HUDEP-2 (cell line): ENCODE measurements at regions not wholly inside any gene's neighbourhood (a gene's known extent, or its start where the extent isn't known, plus 50 kb on each side); places are given as distances from the start of the nearest gene placed in this dataset.

Experiments
- DNase-seq, 76 experiments: peaks; one replicate each; lab custom pipeline; 2025; ENCODE audit not compliant: unreplicated experiment in 76 of 76; lab: John Stamatoyannopoulos, UW

GRCh38 chr18:45255197-45255890 lies 359.9 kb upstream of the SLC14A2 start:
- no peak for DNase-seq

DNA sequence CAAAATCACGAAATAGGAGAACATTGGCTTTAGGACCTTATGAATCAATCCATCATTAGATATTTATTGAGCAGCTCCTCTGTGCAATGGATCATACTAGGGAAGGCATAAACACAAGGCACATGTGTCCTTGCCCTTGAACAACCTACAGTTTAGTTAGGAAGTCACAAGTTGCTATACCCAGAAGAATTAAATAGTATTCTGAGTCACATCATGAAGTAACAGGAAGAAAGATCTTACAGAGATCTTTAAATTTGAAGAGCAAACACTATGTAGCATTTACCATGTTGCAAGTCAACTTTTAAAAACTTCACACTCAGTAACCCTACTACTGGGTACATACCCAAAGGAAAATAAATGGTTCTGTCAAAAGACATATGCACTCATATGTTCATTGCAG lies 355.2 kb upstream of the SLC14A2 start:
- no peak for DNase-seq

DNA sequence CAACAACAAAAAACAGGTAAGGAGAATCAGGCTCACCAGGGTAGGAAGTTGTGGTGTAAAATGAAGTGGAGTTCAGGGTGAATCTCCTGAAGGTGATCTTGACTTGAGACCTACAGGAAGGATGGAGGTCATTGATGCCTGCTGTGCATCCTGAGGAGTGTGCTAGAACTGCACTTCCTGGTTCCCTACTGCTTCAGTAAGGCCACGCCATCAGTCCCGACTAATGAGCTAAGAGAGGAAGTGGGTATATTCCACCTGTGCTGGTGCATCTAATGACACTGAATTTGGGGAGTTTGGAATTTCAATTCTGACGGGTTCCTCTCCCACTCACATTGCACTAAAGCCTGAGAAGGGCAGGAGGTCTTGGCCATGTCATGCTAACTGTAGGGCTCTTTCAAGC lies 349.3 kb upstream of the SLC14A2 start:
- DNase-seq: no peak

GRCh38 chr18:45267622-45268021 lies 347.7 kb upstream of the SLC14A2 start:
- DNase-seq: no peak

DNA sequence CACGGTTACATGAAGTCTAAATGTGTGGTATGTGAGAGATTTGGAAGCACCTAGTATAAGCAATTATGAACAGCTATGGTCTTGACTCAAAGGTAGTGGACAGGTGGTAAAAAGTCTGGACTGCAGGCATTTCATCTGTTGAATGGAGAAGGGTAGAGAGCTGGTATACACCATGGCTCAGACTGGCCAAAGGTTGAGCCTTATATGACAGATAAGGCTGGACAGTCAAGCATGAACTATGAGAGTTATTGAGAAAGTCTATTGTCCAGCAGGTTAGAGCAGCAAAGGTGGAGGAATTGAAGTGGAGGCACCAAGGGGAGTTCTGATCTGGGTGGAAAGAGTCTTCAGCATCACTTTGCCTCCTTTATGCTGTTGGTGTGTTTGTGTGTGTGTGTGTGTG lies 346.7 kb upstream of the SLC14A2 start:
- no peak for DNase-seq

- no peak for DNase-seq
Measured at GRCh38 chr18:45270289-45270771, 344.9 kb upstream of the SLC14A2 start.

GRCh38 chr18:45274026-45274425 lies 341.2 kb upstream of the SLC14A2 start:
- no peak for DNase-seq

DNA sequence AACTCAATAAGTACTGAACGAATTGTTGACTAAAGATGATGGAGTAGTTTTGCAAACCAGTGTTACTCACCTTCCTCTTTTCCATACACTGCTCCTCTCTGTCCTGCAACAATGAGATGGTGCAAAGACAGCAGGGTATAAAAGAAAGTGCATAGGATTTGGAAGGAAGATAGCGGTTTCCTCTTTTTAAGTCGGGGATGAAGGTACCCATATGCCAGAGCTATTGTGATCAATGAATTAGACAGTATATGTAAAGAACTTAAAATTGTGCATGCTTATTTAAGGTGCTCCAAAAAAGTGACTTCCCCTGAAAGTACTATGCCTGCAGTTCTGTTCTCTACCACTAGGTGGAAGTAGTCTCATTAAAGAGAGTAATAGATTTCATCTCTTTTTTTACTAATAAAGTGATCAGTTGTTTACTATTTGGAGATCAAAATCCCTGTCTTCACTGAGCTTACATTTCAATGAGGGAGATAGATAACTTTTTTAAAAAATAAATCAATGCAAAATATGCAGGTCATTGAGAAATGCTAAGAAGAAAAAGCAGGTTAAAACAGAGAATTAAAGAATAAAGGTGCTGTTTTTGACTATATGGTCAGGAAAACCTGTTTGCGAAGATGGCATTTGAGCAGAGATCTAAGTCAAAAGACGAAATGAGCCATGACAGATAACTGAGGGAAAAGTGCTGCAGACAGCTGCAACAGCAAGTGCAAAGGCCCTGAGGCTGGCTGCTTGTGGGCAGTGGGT lies 339.7 kb upstream of the SLC14A2 start:
- peak in 18 of 76 experiments; percentile 1 to 55 (median 28) for DNase-seq

- DNase-seq: no peak
Measured at GRCh38 chr18:45276878-45277277, 338.4 kb upstream of the SLC14A2 start.

GRCh38 chr18:45277908-45278307 lies 337.4 kb upstream of the SLC14A2 start:
- DNase-seq: no peak

DNA sequence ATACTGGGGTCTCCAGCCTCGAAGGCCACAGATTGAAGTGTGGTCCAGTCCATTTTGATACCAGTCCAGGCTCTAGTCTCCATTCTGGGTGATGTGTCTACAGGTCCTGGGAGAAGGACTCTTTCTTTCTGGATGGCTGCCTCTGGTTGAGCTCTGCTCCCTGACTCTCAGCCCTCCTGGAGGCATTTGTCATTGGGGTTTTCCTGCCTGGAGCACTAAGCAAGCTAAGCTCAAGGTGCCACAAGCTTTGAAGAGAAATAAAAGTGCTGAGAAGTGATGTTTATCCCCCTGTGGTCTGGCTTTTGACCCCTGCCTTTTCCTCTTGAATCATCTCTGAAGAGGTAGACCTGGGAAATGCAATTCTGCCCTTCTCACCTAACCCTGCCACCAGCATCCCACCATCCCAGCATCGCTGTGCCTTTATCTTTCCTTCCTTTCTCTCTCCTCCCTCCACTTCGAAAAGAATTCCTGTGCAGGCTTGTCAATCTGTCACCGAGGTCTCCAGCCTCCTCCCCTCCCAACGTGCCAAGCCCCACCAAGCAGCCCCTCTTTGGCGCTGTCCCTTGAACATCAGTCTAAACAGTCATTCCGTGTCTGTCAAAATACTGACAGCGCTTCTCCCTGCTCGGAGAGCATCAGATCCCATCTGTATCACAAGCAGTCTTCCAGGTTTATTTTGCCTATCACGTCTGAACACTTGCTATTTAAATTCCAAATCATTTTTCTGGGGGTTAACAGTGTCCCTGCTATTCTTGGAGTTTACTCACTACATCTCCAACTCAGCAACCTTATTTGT lies 334.6 kb upstream of the SLC14A2 start:
- DNase-seq: no peak

DNA sequence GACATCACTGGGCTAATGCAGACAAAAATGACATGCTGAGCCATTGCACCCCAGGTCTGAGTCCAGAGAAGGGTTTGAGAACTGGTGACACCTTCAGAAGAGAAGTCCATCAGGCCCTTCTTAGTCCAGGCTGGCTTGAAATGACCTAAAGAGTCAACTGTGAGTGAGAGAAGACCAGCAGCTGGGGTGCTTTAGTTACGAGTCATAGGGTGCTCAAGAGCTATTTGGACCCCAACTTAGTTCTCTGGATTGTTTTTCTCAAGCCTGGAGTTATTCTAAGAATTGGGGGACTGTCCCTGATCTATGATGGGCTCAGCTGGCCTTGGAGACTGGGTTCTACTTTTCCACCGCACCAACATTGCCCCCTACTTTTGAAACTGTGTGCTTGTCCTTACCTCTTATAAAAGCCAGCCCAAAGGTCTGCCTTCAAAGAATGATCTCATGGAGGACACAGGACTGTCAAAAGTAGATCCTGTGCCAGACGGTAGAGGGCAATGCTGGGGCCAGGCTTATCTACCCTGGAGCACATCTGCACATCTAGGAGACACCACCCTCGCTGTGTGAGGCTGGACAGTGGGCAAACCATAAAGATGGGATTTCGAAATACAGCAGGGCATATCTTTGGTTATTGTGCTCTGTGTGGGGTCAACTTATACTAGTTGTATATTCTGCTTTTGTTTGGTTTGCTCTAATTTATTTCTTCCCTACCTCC lies 333.0 kb upstream of the SLC14A2 start:
- peak in 49 of 76 experiments; percentile 0 to 59 (median 21) for DNase-seq

GRCh38 chr18:45284174-45284573 lies 331.1 kb upstream of the SLC14A2 start:
- DNase-seq: no peak

DNA sequence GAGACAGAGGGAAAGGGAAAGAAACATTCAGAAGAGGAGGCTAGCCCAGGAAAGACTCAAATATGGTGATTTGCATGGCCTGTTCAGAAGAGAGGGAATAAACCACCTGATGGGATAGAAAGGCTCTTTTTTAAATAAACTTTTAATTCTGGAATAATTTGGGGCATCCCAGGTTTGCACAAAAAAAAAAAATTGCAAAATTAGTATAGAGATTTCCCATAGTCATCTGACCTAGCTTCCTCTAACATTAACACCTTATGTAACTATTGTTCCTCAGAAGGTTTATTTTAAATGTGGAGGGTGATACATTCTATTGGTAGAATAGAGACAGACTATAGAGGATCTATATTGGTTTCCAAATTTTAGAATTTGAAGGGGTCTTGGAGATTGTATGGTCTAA lies 330.4 kb upstream of the SLC14A2 start:
- DNase-seq: no peak

DNA sequence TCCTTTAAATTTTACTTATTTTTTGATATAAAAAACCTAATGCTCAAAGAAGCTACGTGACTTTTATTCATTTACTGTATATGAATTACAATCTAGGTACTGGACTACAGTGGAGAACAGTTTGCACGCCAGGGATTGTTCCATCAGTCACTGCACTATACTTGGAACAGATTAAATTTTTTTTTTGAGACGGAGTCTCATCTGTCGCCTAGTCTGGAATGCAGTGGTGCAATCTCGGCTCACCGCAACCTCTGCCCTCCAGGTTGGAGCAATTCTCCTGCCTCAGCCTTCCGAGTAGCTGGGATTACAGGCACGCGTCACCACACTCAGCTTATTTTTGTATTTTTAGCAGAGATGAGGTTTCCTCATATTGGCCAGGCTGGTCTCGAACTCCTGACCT lies 330.0 kb upstream of the SLC14A2 start:
- DNase-seq: no peak

DNA sequence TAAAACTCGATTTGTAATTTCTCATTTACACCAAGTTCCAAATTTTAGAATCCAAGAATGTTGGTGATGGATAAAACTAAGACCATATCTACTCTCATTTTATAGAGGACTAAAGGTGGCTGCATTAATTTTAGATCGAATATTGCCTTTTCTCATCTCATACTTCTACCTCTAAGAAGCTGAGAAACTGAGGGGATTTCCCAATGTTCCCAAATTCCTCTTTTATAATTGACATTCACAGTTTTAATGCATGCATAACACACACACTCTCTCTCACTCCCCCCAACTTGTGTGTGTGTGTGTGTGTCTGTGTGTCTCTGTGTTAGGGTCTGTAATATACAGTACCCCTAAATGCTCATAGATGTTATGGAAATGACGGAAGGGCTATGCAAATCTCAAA lies 328.8 kb upstream of the SLC14A2 start:
- DNase-seq: no peak

- no peak for DNase-seq
Measured at GRCh38 chr18:45287531-45287930, 327.7 kb upstream of the SLC14A2 start.

- DNase-seq: no peak
Measured at GRCh38 chr18:45290364-45290763, 324.9 kb upstream of the SLC14A2 start.

DNA sequence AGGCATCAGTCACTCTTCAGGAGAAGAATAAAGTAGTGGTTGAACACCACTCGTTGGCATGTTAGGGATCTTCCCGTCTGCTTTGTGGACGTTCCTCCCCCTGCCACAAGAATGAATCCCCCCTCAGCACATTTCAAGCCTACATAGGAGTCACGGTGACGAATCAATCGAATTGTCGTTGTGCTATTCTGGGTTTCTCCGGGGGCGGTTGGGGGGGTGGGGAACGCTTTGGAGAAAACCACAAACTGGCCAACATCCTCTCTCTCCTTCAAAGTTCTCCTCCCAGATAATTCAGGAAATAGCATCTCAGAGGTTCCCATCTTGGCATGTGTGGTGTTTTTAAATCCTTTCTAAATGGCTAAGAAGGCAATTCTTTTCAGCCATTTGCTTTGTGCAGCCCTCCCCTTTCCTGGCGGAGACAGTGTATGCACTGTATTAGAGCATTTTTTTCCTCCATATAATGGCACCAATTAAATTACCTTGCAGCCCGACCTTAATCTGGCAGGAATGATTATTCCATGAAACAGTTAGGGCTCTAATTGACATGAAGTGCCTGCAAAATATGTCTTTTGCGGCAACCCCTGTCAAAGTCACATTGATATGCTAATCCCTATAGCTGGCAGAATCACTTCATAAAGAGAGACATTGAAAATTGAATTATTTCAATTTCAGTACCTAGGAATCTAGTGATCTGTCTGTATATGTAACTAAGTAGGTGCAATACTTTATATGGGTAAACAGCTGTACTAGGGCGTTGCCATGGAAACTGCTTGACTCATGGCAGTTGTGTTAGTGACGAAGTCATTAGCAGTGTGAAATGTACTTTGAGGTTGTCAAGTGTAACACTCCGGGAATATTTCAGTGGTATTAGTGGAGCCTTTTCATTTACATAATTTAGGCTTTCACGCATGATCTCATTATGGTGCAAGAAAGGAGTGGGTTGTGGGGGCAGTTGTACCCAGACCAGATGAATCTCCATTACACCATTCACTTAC lies 323.4 kb upstream of the SLC14A2 start:
- DNase-seq: no peak

GRCh38 chr18:45295388-45295787 lies 319.9 kb upstream of the SLC14A2 start:
- no peak for DNase-seq
